NCI-H1092 treated with DMSO at 0.1 percent for 48 hours (cell line): ENCODE measurements at regions not wholly inside any gene's neighbourhood (a gene's known extent, or its start where the extent isn't known, plus 50 kb on each side); places are given as distances from the start of the nearest gene placed in this dataset.
"Not testable (repeated sequence)": the region's sequence is repeated elsewhere in the genome, so short reads cannot be mapped to it uniquely, and the experiment has no call there.

Source experiments
- DNase-seq: peaks from one replicate; lab custom pipeline; 2025; lab: John Stamatoyannopoulos, UW

GRCh38 chr4:120200573-120201110 lies 134.0 kb upstream of the MAD2L1 start:
- not testable (repeated sequence) for DNase-seq

GRCh38 chr4:120198411-120198810 lies 131.8 kb upstream of the MAD2L1 start:
- no peak for DNase-seq

GRCh38 chr4:120177603-120178002 lies 111.0 kb upstream of the MAD2L1 start:
- DNase-seq: no peak

GRCh38 chr4:120175272-120175671 lies 108.6 kb upstream of the MAD2L1 start:
- no peak for DNase-seq

GRCh38 chr4:120163895-120164294 lies 97.2 kb upstream of the MAD2L1 start:
- no peak for DNase-seq

- no peak for DNase-seq
These were observed 92.3 kb upstream of the MAD2L1 start for GRCh38 chr4:120158841-120159463.

GRCh38 chr4:120158046-120158445 lies 91.4 kb upstream of the MAD2L1 start:
- no peak for DNase-seq

- peak; percentile 29 for DNase-seq
These were observed 89.6 kb upstream of the MAD2L1 start for GRCh38 chr4:120156120-120156718.

- no peak for DNase-seq
These were observed 88.6 kb upstream of the MAD2L1 start for GRCh38 chr4:120155287-120155686.

- no peak for DNase-seq
These were observed 78.0 kb upstream of the MAD2L1 start for GRCh38 chr4:120144634-120145033.

GRCh38 chr4:120144041-120144440 lies 77.4 kb upstream of the MAD2L1 start:
- DNase-seq: no peak

- DNase-seq: no peak
These were observed 72.7 kb upstream of the MAD2L1 start for GRCh38 chr4:120139392-120139791.

GRCh38 chr4:120132935-120133334 lies 66.3 kb upstream of the MAD2L1 start:
- no peak for DNase-seq

GRCh38 chr4:120130786-120131185 lies 64.1 kb upstream of the MAD2L1 start:
- DNase-seq: no peak
